WERI-Rb-1 (cell line): ENCODE measurements at regions not wholly inside any gene's neighbourhood (a gene's known extent, or its start where the extent isn't known, plus 50 kb on each side); places are given as distances from the start of the nearest gene placed in this dataset.

Source experiments
- DNase-seq: peaks from one replicate; pipeline ENCODE4 v3.0.0-alpha.2; 2020
- H3K27ac ChIP-seq: fragments of 250-450 bp; sonication (Bioruptor Pico); 2 replicates; pipeline ENCODE4 v1.5.1; 2020; ENCODE audit warnings: mild to moderate bottlenecking, moderate library complexity
- H3K27me3 ChIP-seq: fragments of 250-450 bp; sonication (Bioruptor Pico); 2 replicates; pipeline ENCODE4 v1.5.1; 2021; ENCODE audit warnings: mild to moderate bottlenecking, low read depth, moderate library complexity; ENCODE audit not compliant: insufficient read depth, severe bottlenecking
- H3K36me3 ChIP-seq: fragments of 250-450 bp; sonication (Bioruptor Pico); 2 replicates; pipeline ENCODE4 v1.5.1; 2020; ENCODE audit warnings: mild to moderate bottlenecking, moderate library complexity
- H3K4me3 ChIP-seq: 2 replicates; pipeline ENCODE4 v1.5.1; 2011; ENCODE audit warnings: low read depth, mild to moderate bottlenecking, control low read depth, low read length
- H3K9me3 ChIP-seq: fragments of 250-450 bp; sonication (Bioruptor Pico); 2 replicates; pipeline ENCODE4 v1.5.1; 2021; ENCODE audit warnings: mild to moderate bottlenecking, moderate library complexity; ENCODE audit not compliant: severe bottlenecking
- CTCF ChIP-seq: IDR thresholded peaks from 2 replicates; pipeline ENCODE4 v1.5.1; 2011; ENCODE audit warnings: low read depth, mild to moderate bottlenecking, control low read depth, inconsistent platforms, low read length

- Histone ChIP-seq H3K9me3 (no peaks in the 10 kb centered on the region), H3K27me3 (no peaks in the 10 kb centered on the region), H3K36me3 (no peaks in the 10 kb centered on the region), H3K4me3 (no peak overlapping the region), H3K27ac (no peak overlapping the region)
- no peak for DNase-seq
- no peak for TF ChIP-seq CTCF
These were observed 216.0 kb upstream of the NFIA start for GRCh38 chr1:60866226-60866900.

- no peak overlapping the region for H3K4me3 ChIP-seq
- DNase-seq, result no peak
- no peaks in the 10 kb centered on the region for H3K27me3 ChIP-seq
- TF ChIP-seq CTCF, result no peak
- no peaks in the 10 kb centered on the region for H3K9me3 ChIP-seq
- H3K36me3 ChIP-seq, result no peaks in the 10 kb centered on the region
- no peak overlapping the region for H3K27ac ChIP-seq
These were observed 217.2 kb upstream of the NFIA start for GRCh38 chr1:60865166-60865565.

GRCh38 chr1:60864722-60865121 is 217.6 kb upstream of the NFIA start:
- Histone ChIP-seq H3K27ac (no peak overlapping the region), H3K27me3 (no peaks in the 10 kb centered on the region), H3K4me3 (no peak overlapping the region), H3K36me3 (no peaks in the 10 kb centered on the region), H3K9me3 (no peaks in the 10 kb centered on the region)
- DNase-seq, result no peak
- no peak for TF ChIP-seq CTCF

GRCh38 chr1:60863131-60863530 is 219.2 kb upstream of the NFIA start:
- H3K4me3 ChIP-seq, result no peak overlapping the region
- no peak for DNase-seq
- no peak for TF ChIP-seq CTCF
- no peaks in the 10 kb centered on the region for H3K9me3 ChIP-seq
- H3K27me3 ChIP-seq, result no peaks in the 10 kb centered on the region
- H3K36me3 ChIP-seq, result no peaks in the 10 kb centered on the region
- no peak overlapping the region for H3K27ac ChIP-seq

- Histone ChIP-seq H3K27me3 (no peaks in the 10 kb centered on the region), H3K36me3 (no peaks in the 10 kb centered on the region), H3K27ac (no peak overlapping the region), H3K4me3 (no peak overlapping the region), H3K9me3 (no peaks in the 10 kb centered on the region)
- TF ChIP-seq CTCF, result no peak
- DNase-seq, result no peak
These were observed 220.3 kb upstream of the NFIA start for GRCh38 chr1:60861961-60862567.

GRCh38 chr1:60859111-60859510 is 223.2 kb upstream of the NFIA start:
- no peaks in the 10 kb centered on the region for H3K9me3 ChIP-seq
- no peaks in the 10 kb centered on the region for H3K27me3 ChIP-seq
- no peak overlapping the region for H3K4me3 ChIP-seq
- DNase-seq, result no peak
- H3K36me3 ChIP-seq, result no peaks in the 10 kb centered on the region
- TF ChIP-seq CTCF, result no peak
- no peak overlapping the region for H3K27ac ChIP-seq
